Mammary epithelial cell (primary cell): ENCODE measurements at regions not wholly inside any gene's neighbourhood (a gene's known extent, or its start where the extent isn't known, plus 50 kb on each side); places are given as distances from the start of the nearest gene placed in this dataset.

Experiments
- EZH2 ChIP-seq: IDR thresholded peaks from 2 replicates; pipeline ENCODE4 v1.6.1; 2012; ENCODE audit warnings: low read length, inconsistent platforms, borderline replicate concordance
- TF ChIP-seq, protein P1 (sequence below), 2 donors: IDR thresholded peaks in 1 of 2; conservative IDR thresholded peaks in 1 of 2; 2 replicates each; pipeline ENCODE4 v1.5.1; 2011 to 2012; ENCODE audit warnings: inconsistent platforms in 2 of 2, low read length in 2 of 2, mild to moderate bottlenecking in 2 of 2, control low read depth in 1 of 2, low read depth in 1 of 2; ENCODE audit not compliant: insufficient read depth in 1 of 2; ENCODE audit errors: extremely low read depth in 1 of 2

DNA sequence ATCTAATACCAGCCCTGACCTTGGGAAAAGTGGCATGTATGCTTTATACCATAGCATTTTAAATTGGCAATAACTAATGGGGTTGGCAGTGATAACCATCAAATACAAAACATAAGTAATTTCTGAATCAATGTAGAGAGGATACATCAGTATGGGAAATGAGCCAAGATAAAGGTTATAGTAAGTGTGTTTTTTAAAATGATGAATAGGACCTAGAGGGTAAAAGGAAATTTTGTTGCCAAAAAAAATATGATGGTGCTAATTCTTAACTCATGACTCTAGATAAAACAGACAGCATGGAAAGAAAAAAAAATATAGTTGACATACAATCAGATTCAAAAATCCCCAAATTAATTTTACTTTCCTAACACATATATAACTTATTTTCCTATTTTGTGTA, 75.4 kb upstream of the ROBO1 start:
- TF ChIP-seq, protein P1, sequence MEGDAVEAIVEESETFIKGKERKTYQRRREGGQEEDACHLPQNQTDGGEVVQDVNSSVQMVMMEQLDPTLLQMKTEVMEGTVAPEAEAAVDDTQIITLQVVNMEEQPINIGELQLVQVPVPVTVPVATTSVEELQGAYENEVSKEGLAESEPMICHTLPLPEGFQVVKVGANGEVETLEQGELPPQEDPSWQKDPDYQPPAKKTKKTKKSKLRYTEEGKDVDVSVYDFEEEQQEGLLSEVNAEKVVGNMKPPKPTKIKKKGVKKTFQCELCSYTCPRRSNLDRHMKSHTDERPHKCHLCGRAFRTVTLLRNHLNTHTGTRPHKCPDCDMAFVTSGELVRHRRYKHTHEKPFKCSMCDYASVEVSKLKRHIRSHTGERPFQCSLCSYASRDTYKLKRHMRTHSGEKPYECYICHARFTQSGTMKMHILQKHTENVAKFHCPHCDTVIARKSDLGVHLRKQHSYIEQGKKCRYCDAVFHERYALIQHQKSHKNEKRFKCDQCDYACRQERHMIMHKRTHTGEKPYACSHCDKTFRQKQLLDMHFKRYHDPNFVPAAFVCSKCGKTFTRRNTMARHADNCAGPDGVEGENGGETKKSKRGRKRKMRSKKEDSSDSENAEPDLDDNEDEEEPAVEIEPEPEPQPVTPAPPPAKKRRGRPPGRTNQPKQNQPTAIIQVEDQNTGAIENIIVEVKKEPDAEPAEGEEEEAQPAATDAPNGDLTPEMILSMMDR (conservative IDR thresholded peaks at IDR 0.05 in 1 of 2, IDR thresholded peaks at IDR 0.05 in 1 of 2; ENCODE audit: extremely low read depth in 1 of 2, insufficient read depth in 1 of 2, low read depth in 1 of 2, low read length in 2 of 2): no peak
- no peak for TF ChIP-seq EZH2
